HG03135 (cell line): ENCODE measurements at regions not wholly inside any gene's neighbourhood (a gene's known extent, or its start where the extent isn't known, plus 50 kb on each side); places are given as distances from the start of the nearest gene placed in this dataset.

Experiments used
- ATAC-seq: cut with Tn5 transposase; IDR thresholded peaks from one replicate; pipeline ENCODE4 v1.9.1; 2021; ENCODE audit warnings: mild to moderate bottlenecking, moderate library complexity; ENCODE audit not compliant: unreplicated experiment

GRCh38 chr1:228986093-228986904 is 251.0 kb downstream of the RHOU start:
- ATAC-seq: no peak

DNA sequence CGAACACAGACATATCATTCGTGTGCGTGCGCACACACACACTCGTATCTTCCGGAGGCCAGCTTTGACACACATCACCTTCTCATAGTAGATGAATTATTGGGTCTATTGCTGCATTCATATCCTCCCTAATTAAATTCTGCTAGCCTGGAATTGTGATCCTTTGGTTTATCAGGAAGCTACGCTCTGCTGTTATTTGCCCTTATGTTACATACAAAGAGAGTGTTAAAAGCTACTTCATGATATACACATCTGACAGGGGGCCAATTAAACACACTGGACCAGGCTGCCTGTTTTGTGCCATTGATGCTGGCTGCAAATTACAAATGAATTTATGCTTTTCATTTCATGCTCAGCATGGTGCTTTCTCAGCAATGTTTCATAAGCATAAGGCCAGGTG is 252.0 kb downstream of the RHOU start:
- ATAC-seq: no peak

GRCh38 chr1:228987736-228988506 is 252.6 kb downstream of the RHOU start:
- no peak for ATAC-seq

GRCh38 chr1:228988664-228989063 is 253.4 kb downstream of the RHOU start:
- ATAC-seq: no peak

- no peak for ATAC-seq
These were observed 253.9 kb downstream of the RHOU start for GRCh38 chr1:228989176-228989575.

GRCh38 chr1:228989676-228989991 is 254.4 kb downstream of the RHOU start:
- ATAC-seq: no peak

DNA sequence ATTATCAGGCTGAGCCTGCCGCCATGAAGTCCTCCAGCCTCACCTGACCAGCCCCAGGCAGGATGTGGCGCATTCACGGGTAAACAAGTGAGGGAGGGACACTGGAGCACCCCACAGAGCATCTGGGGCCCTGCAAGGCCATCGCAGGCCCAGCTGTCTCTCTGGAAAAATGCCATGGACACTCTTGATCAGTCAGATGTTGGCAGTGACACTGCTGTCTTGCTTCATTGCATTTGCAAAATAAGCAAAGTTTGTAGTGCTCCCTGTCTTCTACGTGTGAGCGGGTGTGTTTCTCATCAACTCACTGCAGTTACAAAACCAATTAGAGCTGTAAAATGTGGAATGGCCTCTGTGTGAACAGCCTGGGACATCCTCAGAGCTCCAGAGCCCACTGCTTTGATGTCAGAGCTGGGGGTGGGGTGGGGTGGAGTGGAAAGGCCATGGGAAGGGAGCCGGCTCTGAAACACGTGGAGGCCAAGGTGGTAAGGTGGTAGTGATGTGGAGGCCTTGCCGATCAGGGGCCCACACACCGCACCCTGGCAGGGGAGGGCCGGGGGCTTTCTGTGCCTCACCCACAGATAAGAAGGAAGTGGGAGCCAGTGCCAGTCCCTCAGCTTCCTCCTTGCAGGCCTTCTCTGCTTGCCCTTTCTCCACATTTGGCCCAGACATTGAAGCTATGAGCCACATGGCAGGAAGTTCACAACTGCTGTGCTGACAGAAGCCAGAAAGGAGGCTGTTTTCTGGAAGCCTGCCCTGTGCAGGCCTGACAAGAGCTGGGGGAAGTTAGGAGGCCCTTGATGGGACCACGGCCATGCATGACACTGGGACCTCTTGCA is 254.9 kb downstream of the RHOU start:
- ATAC-seq: no peak

- ATAC-seq: no peak
These were observed 255.8 kb downstream of the RHOU start for GRCh38 chr1:228990906-228991569.

GRCh38 chr1:228992044-228992443 is 256.8 kb downstream of the RHOU start:
- ATAC-seq: no peak

GRCh38 chr1:228992907-228993535 is 257.7 kb downstream of the RHOU start:
- ATAC-seq: no peak

DNA sequence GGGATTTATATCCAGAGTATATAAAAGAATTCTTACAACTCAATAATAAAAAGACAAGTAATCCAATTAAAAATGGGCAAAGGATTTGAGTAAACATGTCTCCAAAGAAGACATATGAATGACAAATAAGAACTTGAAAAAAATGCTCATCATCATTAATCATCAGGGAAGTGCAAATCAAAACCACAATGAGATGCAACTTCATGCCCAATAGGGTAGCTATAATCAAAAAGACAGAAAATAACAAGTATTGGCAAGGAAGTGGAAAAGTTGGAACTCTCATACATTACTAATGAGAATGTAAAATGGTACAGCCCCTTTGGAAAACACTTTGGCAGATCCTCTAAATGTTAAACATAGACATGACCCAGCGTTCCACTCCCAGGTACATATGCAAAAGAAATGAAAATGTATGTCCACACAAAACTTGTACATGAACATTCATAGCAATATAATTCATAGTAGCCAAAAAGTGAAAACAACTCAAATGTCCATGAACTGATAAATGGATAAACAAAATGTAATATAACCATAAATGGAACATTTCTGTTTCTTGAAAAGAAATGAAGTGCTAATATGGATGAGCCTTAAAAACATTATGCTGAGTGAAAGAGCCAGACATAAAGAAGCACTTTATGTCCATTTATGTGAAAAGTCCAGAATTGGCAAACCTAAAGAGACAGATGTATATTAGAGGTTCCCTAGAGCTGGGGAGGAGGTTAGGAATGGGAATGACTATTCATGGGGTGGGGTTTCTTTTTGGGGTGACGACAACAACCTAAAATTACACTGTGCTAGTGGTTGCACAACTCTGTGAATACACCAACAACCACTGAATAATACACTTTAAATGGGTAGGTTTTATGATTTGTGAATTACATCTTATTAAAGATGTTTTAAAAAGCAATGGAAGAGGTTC is 259.7 kb downstream of the RHOU start:
- ATAC-seq: no peak

GRCh38 chr1:228996281-228996680 is 261.0 kb downstream of the RHOU start:
- no peak for ATAC-seq

GRCh38 chr1:228997721-228998144 is 262.5 kb downstream of the RHOU start:
- ATAC-seq: no peak

GRCh38 chr1:228998179-228998578 is 262.9 kb downstream of the RHOU start:
- no peak for ATAC-seq

- no peak for ATAC-seq
These were observed 264.3 kb downstream of the RHOU start for GRCh38 chr1:228999446-229000170.

- ATAC-seq: no peak
These were observed 264.9 kb downstream of the RHOU start for GRCh38 chr1:229000187-229000586.

DNA sequence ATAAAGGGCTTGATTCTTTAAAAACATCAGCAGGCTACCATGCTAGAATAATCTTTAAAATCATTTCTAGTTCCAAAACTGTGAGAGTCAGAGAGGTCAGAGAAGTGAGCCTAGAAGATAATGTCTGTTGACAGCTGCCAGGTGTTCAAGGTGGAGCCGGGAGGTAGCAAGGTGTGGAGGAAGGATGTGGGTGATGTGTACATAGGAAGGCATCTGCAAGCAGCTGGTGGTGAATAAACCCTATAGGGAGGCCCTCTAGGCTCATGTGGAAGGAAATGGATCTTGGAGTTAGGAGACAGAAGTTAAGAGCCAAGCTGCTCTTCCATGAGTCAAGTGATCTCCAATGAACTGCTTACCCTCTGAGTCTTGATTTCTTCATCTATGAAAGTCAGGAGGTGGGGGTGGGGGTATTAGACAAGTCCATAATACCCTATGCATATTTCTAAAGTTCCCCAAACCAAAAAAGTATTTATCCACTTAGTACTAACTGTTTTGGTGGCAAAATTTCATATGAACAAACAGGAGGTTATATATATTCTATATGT is 266.3 kb downstream of the RHOU start:
- no peak for ATAC-seq

- no peak for ATAC-seq
These were observed 266.8 kb downstream of the RHOU start for GRCh38 chr1:229002037-229002436.
